Astrocyte (in vitro differentiated cells and primary cell): ENCODE measurements at regions not wholly inside any gene's neighbourhood (a gene's known extent, or its start where the extent isn't known, plus 50 kb on each side); places are given as distances from the start of the nearest gene placed in this dataset.

ENCODE experiments used
- CTCF ChIP-seq: IDR thresholded peaks from 2 replicates; pipeline ENCODE4 v1.5.1; 2011; ENCODE audit warnings: low read depth, mild to moderate bottlenecking, inconsistent platforms, low read length, moderate library complexity; ENCODE audit not compliant: insufficient read depth
- EZH2 ChIP-seq: IDR thresholded peaks from 2 replicates; pipeline ENCODE4 v1.6.1; 2012; ENCODE audit warnings: mild to moderate bottlenecking, low read length, inconsistent platforms; ENCODE audit not compliant: insufficient read depth

- no peak for TF ChIP-seq CTCF
- TF ChIP-seq EZH2, result no peak
Observed at GRCh38 chr1:196155586-196155985, 452.7 kb downstream of the KCNT2 start.
